ENCODE measurements at regions not wholly inside any gene's neighbourhood (a gene's known extent, or its start where the extent isn't known, plus 50 kb on each side); places are given as distances from the start of the nearest gene placed in this dataset.
"Not testable (repeated sequence)": the region's sequence is repeated elsewhere in the genome, so short reads cannot be mapped to it uniquely, and the experiment has no call there.

GRCh38 chr14:80304125-80304766, 92.9 kb upstream of the DIO2 start:
- no peak for TF ChIP-seq EZH2 (IDR thresholded peaks at IDR 0.05; ENCODE audit: insufficient read depth, poor library complexity, severe bottlenecking)
- Histone ChIP-seq H4K20me1 (ENCODE audit: insufficient read depth) (no peaks in the 10 kb centered on the region), H3K9me3 (ENCODE audit: low read depth) (no peaks in the 10 kb centered on the region), H3K4me2 (ENCODE audit: unreplicated experiment) (no peak overlapping the region), H3K4me3 (no peak overlapping the region), H3F3A (ENCODE audit: insufficient read depth) (peaks cover 14% of the 10 kb centered on the region; the same call in 1 of the 2 replicates), H3K27me3 (replicated peaks; ENCODE audit: insufficient read depth) (no peaks in the 10 kb centered on the region), H2AFZ (no peak overlapping the region), H3K9ac (no peak overlapping the region), H3K36me3 (ENCODE audit: low read depth) (no peaks in the 10 kb centered on the region), H3K27ac (no peak overlapping the region), H3K79me2 (ENCODE audit: insufficient read depth) (no peaks in the 10 kb centered on the region), H3K4me1 (ENCODE audit: insufficient read depth) (peaks cover 10% of the 10 kb centered on the region), H3K9me2 (ENCODE audit: insufficient read depth) (0 out of 2 replicates have a peak, but pooled peaks cover 3% of the 10 kb centered on the region)
- DNase-seq, result peak; percentile 62
- in situ Hi-C loops (cut with MboI), result no loop called here
- WGBS, 2 experiments (ENCODE audit: low coverage in 1 of 2, low lambda C conversion rate in 2 of 2, missing lambda C conversion rate in 2 of 2), result 58 to 59% methylated on average over 6 of the region's 6 CpGs

DNA sequence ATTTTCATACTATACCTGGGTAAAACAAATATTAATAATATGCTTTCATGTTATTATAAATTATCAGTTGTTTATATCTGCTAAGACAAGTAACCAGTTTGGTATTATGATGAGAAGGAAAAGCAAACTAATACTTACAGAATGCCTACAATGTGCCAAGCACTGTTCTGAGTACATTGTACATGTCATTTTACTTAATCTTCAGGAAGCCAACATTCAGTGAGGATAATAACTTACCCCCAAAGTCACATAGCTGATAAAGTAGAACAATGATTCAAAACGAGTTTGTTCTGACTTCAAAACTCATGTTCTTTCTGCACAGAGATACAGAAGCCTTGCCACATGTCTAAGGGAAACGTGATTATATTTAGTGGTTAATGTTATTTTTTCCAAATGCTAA, 89.0 kb upstream of the DIO2 start:
- no peak overlapping the region for H3K27ac ChIP-seq
- no peak overlapping the region for H3K9ac ChIP-seq
- no peaks in the 10 kb centered on the region for H4K20me1 ChIP-seq (ENCODE audit: insufficient read depth)
- peaks cover 14% of the 10 kb centered on the region; the same call in 1 of the 2 replicates for H3F3A ChIP-seq (ENCODE audit: insufficient read depth)
- H3K9me2 ChIP-seq (ENCODE audit: insufficient read depth), result no peaks in the 10 kb centered on the region
- H3K79me2 ChIP-seq (ENCODE audit: insufficient read depth), result no peaks in the 10 kb centered on the region
- no peak for TF ChIP-seq EZH2phosphoT487 (IDR thresholded peaks at IDR 0.05; ENCODE audit: insufficient read depth, low read depth)
- no peak for TF ChIP-seq EZH2 (IDR thresholded peaks at IDR 0.05; ENCODE audit: insufficient read depth, poor library complexity, severe bottlenecking)
- no peaks in the 10 kb centered on the region for H3K36me3 ChIP-seq (ENCODE audit: low read depth)
- no peak overlapping the region for H3K4me3 ChIP-seq
- WGBS, 2 experiments (ENCODE audit: low coverage in 1 of 2, low lambda C conversion rate in 2 of 2, missing lambda C conversion rate in 2 of 2), result 47 to 56% methylated on average over 2 of the region's 2 CpGs
- in situ Hi-C loops (cut with MboI), result no loop called here
- H2AFZ ChIP-seq, result no peak overlapping the region
- no peaks in the 10 kb centered on the region for H3K9me3 ChIP-seq (ENCODE audit: low read depth)
- H3K27me3 ChIP-seq (replicated peaks; ENCODE audit: insufficient read depth), result no peaks in the 10 kb centered on the region
- no peak overlapping the region for H3K4me2 ChIP-seq (ENCODE audit: unreplicated experiment)
- H3K4me1 ChIP-seq (ENCODE audit: insufficient read depth), result peaks cover 10% of the 10 kb centered on the region
- no peak for DNase-seq

DNA sequence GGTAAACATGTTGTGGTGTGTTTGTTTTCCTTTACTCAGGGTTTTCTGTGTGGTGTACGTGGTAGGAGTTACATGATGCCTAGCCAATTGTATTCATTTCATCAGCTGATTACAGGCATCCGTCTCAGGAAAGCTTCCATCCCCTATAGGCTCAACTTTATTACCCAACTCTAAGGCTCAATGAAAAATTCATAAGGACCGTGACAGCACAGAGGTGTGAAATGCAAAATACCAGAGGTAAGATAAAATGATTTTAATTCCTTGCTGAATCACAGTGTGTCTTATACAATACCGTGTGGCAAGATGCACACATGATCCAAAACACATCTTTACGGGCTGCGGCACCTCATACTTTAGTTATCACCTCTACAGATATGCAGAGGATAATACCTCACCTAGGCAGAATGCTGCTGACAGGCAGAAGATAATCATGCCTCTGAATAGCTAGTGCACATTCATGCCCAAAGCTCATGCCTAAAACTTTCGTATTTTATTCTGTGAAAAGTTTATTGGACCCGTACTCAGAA, 87.2 kb upstream of the DIO2 start:
- no peak overlapping the region for H3K27ac ChIP-seq
- no peak for TF ChIP-seq EZH2 (IDR thresholded peaks at IDR 0.05; ENCODE audit: insufficient read depth, poor library complexity, severe bottlenecking)
- TF ChIP-seq EZH2phosphoT487 (IDR thresholded peaks at IDR 0.05; ENCODE audit: insufficient read depth, low read depth), result no peak
- H2AFZ ChIP-seq, result no peak overlapping the region
- H3K9me2 ChIP-seq (ENCODE audit: insufficient read depth), result no peaks in the 10 kb centered on the region
- no peaks in the 10 kb centered on the region for H3K27me3 ChIP-seq (replicated peaks; ENCODE audit: insufficient read depth)
- H3K4me3 ChIP-seq, result no peak overlapping the region
- H3K36me3 ChIP-seq (ENCODE audit: low read depth), result no peaks in the 10 kb centered on the region
- in situ Hi-C loops (cut with MboI), result no loop called here
- H3F3A ChIP-seq (ENCODE audit: insufficient read depth), result 0 out of 2 replicates have a peak, but pooled peaks cover 1% of the 10 kb centered on the region
- DNase-seq, result no peak
- no peak overlapping the region for H3K4me2 ChIP-seq (ENCODE audit: unreplicated experiment)
- no peaks in the 10 kb centered on the region for H3K79me2 ChIP-seq (ENCODE audit: insufficient read depth)
- H3K9ac ChIP-seq, result no peak overlapping the region
- no peaks in the 10 kb centered on the region for H4K20me1 ChIP-seq (ENCODE audit: insufficient read depth)
- 76 to 80% methylated on average over 8 of the region's 8 CpGs for WGBS, 2 experiments (ENCODE audit: low coverage in 1 of 2, low lambda C conversion rate in 2 of 2, missing lambda C conversion rate in 2 of 2)
- 0 out of 2 replicates have a peak, but pooled peaks cover 6% of the 10 kb centered on the region for H3K4me1 ChIP-seq (ENCODE audit: insufficient read depth)
- no peaks in the 10 kb centered on the region for H3K9me3 ChIP-seq (ENCODE audit: low read depth)

GRCh38 chr14:80291101-80291500, 79.8 kb upstream of the DIO2 start:
- H3F3A ChIP-seq (ENCODE audit: insufficient read depth), result 0 out of 2 replicates have a peak, but pooled peaks cover 5% of the 10 kb centered on the region
- H3K36me3 ChIP-seq (ENCODE audit: low read depth), result no peaks in the 10 kb centered on the region
- H4K20me1 ChIP-seq (ENCODE audit: insufficient read depth), result no peaks in the 10 kb centered on the region
- H3K9me3 ChIP-seq (ENCODE audit: low read depth), result no peaks in the 10 kb centered on the region
- H3K9ac ChIP-seq, result no peak overlapping the region
- WGBS, 2 experiments (ENCODE audit: low coverage in 1 of 2, low lambda C conversion rate in 2 of 2, missing lambda C conversion rate in 2 of 2), result 44 to 45% methylated on average over 1 of the region's 1 CpG
- H2AFZ ChIP-seq, result no peak overlapping the region
- H3K27ac ChIP-seq, result no peak overlapping the region
- H3K4me2 ChIP-seq (ENCODE audit: unreplicated experiment), result no peak overlapping the region
- in situ Hi-C loops (cut with MboI), result no loop called here
- H3K4me3 ChIP-seq, result no peak overlapping the region
- TF ChIP-seq EZH2phosphoT487 (IDR thresholded peaks at IDR 0.05; ENCODE audit: insufficient read depth, low read depth) (no peak), EZH2 (IDR thresholded peaks at IDR 0.05; ENCODE audit: insufficient read depth, poor library complexity, severe bottlenecking) (no peak)
- 0 out of 2 replicates have a peak, but pooled peaks cover 8% of the 10 kb centered on the region for H3K4me1 ChIP-seq (ENCODE audit: insufficient read depth)
- no peaks in the 10 kb centered on the region; the same call in 1 of the 2 replicates for H3K9me2 ChIP-seq (ENCODE audit: insufficient read depth)
- DNase-seq, result no peak
- H3K79me2 ChIP-seq (ENCODE audit: insufficient read depth), result no peaks in the 10 kb centered on the region
- no peaks in the 10 kb centered on the region for H3K27me3 ChIP-seq (replicated peaks; ENCODE audit: insufficient read depth)

DNA sequence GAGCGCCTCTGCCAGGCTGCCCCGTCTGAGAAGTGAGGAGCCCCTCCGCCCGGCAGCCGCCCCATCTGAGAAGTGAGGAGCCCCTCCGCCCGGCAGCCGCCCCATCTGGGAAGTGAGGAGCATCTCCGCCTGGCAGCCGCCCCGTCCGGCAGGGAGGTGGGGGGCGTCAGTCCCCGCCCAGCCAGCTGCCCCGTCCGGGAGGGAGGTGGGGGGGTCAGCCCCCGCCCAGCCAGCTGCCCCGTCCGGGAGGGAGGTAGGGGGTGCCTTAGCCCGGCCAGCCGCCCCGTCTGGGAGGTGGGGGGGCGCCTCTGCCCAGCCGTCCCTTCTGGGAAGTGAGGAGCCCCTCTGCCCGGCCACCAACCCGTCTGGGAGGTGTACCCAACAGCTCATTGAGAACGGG, 75.4 kb upstream of the DIO2 start:
- H3K4me3 ChIP-seq; DNase-seq; H3K9me2 ChIP-seq (ENCODE audit: insufficient read depth); H3K9me3 ChIP-seq (ENCODE audit: low read depth); in situ Hi-C loops (cut with MboI); H3K79me2 ChIP-seq (ENCODE audit: insufficient read depth); H3K27ac ChIP-seq; H3K9ac ChIP-seq; H3K36me3 ChIP-seq (ENCODE audit: low read depth); H3K27me3 ChIP-seq (replicated peaks; ENCODE audit: insufficient read depth); H4K20me1 ChIP-seq (ENCODE audit: insufficient read depth); H3F3A ChIP-seq (ENCODE audit: insufficient read depth); H3K4me2 ChIP-seq (ENCODE audit: unreplicated experiment); H3K4me1 ChIP-seq (ENCODE audit: insufficient read depth); H2AFZ ChIP-seq: not testable (repeated sequence)
- WGBS, 2 experiments (ENCODE audit: low coverage in 1 of 2, low lambda C conversion rate in 2 of 2, missing lambda C conversion rate in 2 of 2), result 95 to 100% methylated on average over 3 to 21 of the region's 27 CpGs
